Retina (tissue), 1 donor: ENCODE measurements at regions not wholly inside any gene's neighbourhood (a gene's known extent, or its start where the extent isn't known, plus 50 kb on each side); places are given as distances from the start of the nearest gene placed in this dataset.
"Not testable (repeated sequence)": the region's sequence is repeated elsewhere in the genome, so short reads cannot be mapped to it uniquely, and the experiment has no call there.

Experiments used
- DNase-seq: peaks from one replicate; pipeline ENCODE4 v3.0.0-alpha.2; 2016

- no peak for DNase-seq
These were observed 488.4 kb upstream of the UBE2E2 start for GRCh38 chr3:22714749-22715148.

- DNase-seq: no peak
These were observed 482.5 kb upstream of the UBE2E2 start for GRCh38 chr3:22720596-22720995.

- no peak for DNase-seq
These were observed 478.7 kb upstream of the UBE2E2 start for GRCh38 chr3:22724420-22724819.

- no peak for DNase-seq
These were observed 474.7 kb upstream of the UBE2E2 start for GRCh38 chr3:22728406-22728805.

- DNase-seq: no peak
These were observed 473.9 kb upstream of the UBE2E2 start for GRCh38 chr3:22729212-22729611.

- no peak for DNase-seq
These were observed 473.1 kb upstream of the UBE2E2 start for GRCh38 chr3:22729981-22730380.

GRCh38 chr3:22730701-22731100 lies 472.4 kb upstream of the UBE2E2 start:
- DNase-seq: no peak

GRCh38 chr3:22731901-22732300 lies 471.2 kb upstream of the UBE2E2 start:
- no peak for DNase-seq

- no peak for DNase-seq
These were observed 470.5 kb upstream of the UBE2E2 start for GRCh38 chr3:22732641-22733040.

- no peak for DNase-seq
These were observed 468.9 kb upstream of the UBE2E2 start for GRCh38 chr3:22734207-22734606.

- DNase-seq: no peak
These were observed 468.4 kb upstream of the UBE2E2 start for GRCh38 chr3:22734756-22735155.

- no peak for DNase-seq
These were observed 467.8 kb upstream of the UBE2E2 start for GRCh38 chr3:22735373-22735772.

GRCh38 chr3:22743386-22743785 lies 459.7 kb upstream of the UBE2E2 start:
- DNase-seq: not testable (repeated sequence)

- no peak for DNase-seq
These were observed 457.8 kb upstream of the UBE2E2 start for GRCh38 chr3:22745321-22745720.

GRCh38 chr3:22746221-22746620 lies 456.9 kb upstream of the UBE2E2 start:
- DNase-seq: no peak

GRCh38 chr3:22748453-22749045 lies 454.6 kb upstream of the UBE2E2 start:
- no peak for DNase-seq

GRCh38 chr3:22759636-22760310 lies 443.4 kb upstream of the UBE2E2 start:
- no peak for DNase-seq

- no peak for DNase-seq
These were observed 437.4 kb upstream of the UBE2E2 start for GRCh38 chr3:22765679-22766078.

GRCh38 chr3:22777834-22778233 lies 425.3 kb upstream of the UBE2E2 start:
- DNase-seq: no peak

GRCh38 chr3:22779737-22780136 lies 423.4 kb upstream of the UBE2E2 start:
- DNase-seq: no peak

GRCh38 chr3:22792533-22792932 lies 410.6 kb upstream of the UBE2E2 start:
- DNase-seq: no peak

- no peak for DNase-seq
These were observed 407.2 kb upstream of the UBE2E2 start for GRCh38 chr3:22795917-22796316.

GRCh38 chr3:22798461-22798860 lies 404.7 kb upstream of the UBE2E2 start:
- no peak for DNase-seq

GRCh38 chr3:22819209-22819608 lies 383.9 kb upstream of the UBE2E2 start:
- DNase-seq: no peak

- no peak for DNase-seq
These were observed 368.1 kb upstream of the UBE2E2 start for GRCh38 chr3:22835041-22835440.
